ENCODE measurements at regions not wholly inside any gene's neighbourhood (a gene's known extent, or its start where the extent isn't known, plus 50 kb on each side); places are given as distances from the start of the nearest gene placed in this dataset.

DNA sequence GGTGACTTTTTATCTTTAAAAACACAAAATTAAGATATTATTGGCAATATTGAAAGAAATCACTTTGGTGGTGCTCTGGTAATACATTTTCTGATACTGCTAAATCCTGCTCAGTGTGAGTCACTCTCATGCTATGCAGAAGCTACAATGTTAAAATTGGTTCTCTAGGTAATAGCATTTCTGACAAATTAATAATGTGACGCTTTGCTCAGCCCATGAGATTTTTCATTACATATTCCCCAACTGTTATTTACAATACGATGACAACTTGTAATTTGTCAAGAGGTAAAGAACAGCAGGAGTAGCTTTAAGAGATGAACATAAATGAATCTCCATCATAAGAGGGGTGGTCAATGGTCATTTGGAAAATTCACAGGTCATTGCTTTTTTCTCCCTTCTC is 573.6 kb downstream of the TMEM182 start:
- H4K20me1 ChIP-seq (replicated peaks; ENCODE audit: control insufficient read depth, extremely low read depth, insufficient read depth, low read length): no peaks in the 10 kb centered on the region
- H2AFZ ChIP-seq (ENCODE audit: low read depth, low read length): no peak overlapping the region
- H3K4me3 ChIP-seq (replicated peaks in 1 of 3; ENCODE audit: insufficient read depth in 1 of 3, low read depth in 1 of 3, low read length in 3 of 3): no peak overlapping the region
- no peaks in the 10 kb centered on the region for H3K4me1 ChIP-seq (ENCODE audit: control insufficient read depth, extremely low read depth, insufficient read depth, low read length)
- no peak overlapping the region for H3K27ac ChIP-seq (ENCODE audit: insufficient read depth, low read depth, low read length)
- H3K27me3 ChIP-seq (ENCODE audit: control insufficient read depth in 2 of 2, insufficient read depth in 2 of 2, low read length in 2 of 2): no peaks in the 10 kb centered on the region
- no peak for TF ChIP-seq GATA2 (IDR thresholded peaks at IDR 0.05; ENCODE audit: insufficient read depth, insufficient read length, low read depth, low read length)
- no peak for TF ChIP-seq POLR2A (IDR thresholded peaks at IDR 0.05; ENCODE audit: low read depth, low read length)
- TF ChIP-seq JUN (IDR thresholded peaks at IDR 0.05; ENCODE audit: borderline replicate concordance, insufficient read depth, insufficient read length, low read depth): no peak
- no peak for TF ChIP-seq MYC (IDR thresholded peaks at IDR 0.05; ENCODE audit: low read depth, low read length)
- no peak for TF ChIP-seq CTCF (IDR thresholded peaks at IDR 0.05; ENCODE audit: extremely low read depth in 1 of 2, insufficient read depth in 1 of 2, low read depth in 1 of 2, low read length in 2 of 2)
- TF ChIP-seq, protein P1, sequence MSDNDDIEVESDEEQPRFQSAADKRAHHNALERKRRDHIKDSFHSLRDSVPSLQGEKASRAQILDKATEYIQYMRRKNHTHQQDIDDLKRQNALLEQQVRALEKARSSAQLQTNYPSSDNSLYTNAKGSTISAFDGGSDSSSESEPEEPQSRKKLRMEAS (IDR thresholded peaks at IDR 0.05; ENCODE audit: insufficient read depth, insufficient read length): no peak
- DNase-seq (ENCODE audit: low read depth, low spot score): no peak
- H3K4me2 ChIP-seq (ENCODE audit: insufficient read depth, low read length): no peak overlapping the region
- H3K9me1 ChIP-seq (replicated peaks; ENCODE audit: control insufficient read depth, extremely low read depth, insufficient read depth, low read length): no peaks in the 10 kb centered on the region
- dilution Hi-C loops (cut with MboI; ENCODE audit: extremely low pct_ligation_motif_present, low sequenced_read_pairs): no loop called here
- FAIRE-seq: no peak
- H3K9ac ChIP-seq (replicated peaks; ENCODE audit: extremely low read depth, insufficient read depth, low read length): no peak overlapping the region
- intact Hi-C loops (cut with micrococcal nuclease): no loop called here
- no peaks in the 10 kb centered on the region for H3K36me3 ChIP-seq (ENCODE audit: control insufficient read depth in 2 of 2, extremely low read depth in 1 of 2, insufficient read depth in 2 of 2, low read length in 2 of 2)
- H3K79me2 ChIP-seq (ENCODE audit: control insufficient read depth, insufficient read depth, low read length): no peaks in the 10 kb centered on the region
- ChIA-PET CTCF (no interaction called here), POLR2A (no interaction called here)
- BruUV-seq (replicated peaks): no TSS peak
- no peaks in the 10 kb centered on the region for H3K9me3 ChIP-seq (replicated peaks; ENCODE audit: control insufficient read depth, insufficient read depth, low read length)

DNA sequence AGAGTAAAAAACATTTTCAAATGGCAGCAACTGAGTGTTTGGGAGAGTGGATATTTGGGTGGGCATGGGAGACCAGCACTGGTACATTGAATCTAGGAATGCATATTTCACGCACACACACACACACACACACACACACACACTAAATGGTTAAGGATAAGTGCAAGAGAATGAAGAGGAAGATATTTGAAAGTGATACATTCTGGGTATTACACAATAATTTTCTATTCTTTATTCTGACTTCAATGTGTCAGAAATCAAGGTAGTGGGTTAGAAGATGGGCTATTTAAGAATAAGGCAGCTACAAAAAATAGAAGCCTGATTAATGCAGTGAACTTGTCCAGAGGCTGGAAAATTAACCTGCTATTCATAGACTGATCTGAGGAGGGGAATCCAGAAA is 577.0 kb downstream of the TMEM182 start:
- no peak for FAIRE-seq
- H3K9me3 ChIP-seq (replicated peaks; ENCODE audit: control insufficient read depth, insufficient read depth, low read length): peaks cover 4% of the 10 kb centered on the region
- BruUV-seq (replicated peaks): no TSS peak
- H3K4me2 ChIP-seq (ENCODE audit: insufficient read depth, low read length): no peak overlapping the region
- H3K36me3 ChIP-seq (ENCODE audit: control insufficient read depth in 2 of 2, extremely low read depth in 1 of 2, insufficient read depth in 2 of 2, low read length in 2 of 2): no peaks in the 10 kb centered on the region
- POLR2A ChIA-PET: no interaction called here
- no peaks in the 10 kb centered on the region for H3K79me2 ChIP-seq (ENCODE audit: control insufficient read depth, insufficient read depth, low read length)
- intact Hi-C loops (cut with micrococcal nuclease) (no loop called here), dilution Hi-C loops (cut with MboI; ENCODE audit: extremely low pct_ligation_motif_present, low sequenced_read_pairs) (no loop called here)
- CTCF ChIA-PET: no interaction called here
- no peaks in the 10 kb centered on the region for H3K27me3 ChIP-seq (ENCODE audit: control insufficient read depth in 2 of 2, insufficient read depth in 2 of 2, low read length in 2 of 2)
- no peaks in the 10 kb centered on the region for H3K4me1 ChIP-seq (ENCODE audit: control insufficient read depth, extremely low read depth, insufficient read depth, low read length)
- no peaks in the 10 kb centered on the region for H3K9me1 ChIP-seq (replicated peaks; ENCODE audit: control insufficient read depth, extremely low read depth, insufficient read depth, low read length)
- no peak overlapping the region for H3K4me3 ChIP-seq (replicated peaks in 1 of 3; ENCODE audit: insufficient read depth in 1 of 3, low read depth in 1 of 3, low read length in 3 of 3)
- no peak overlapping the region for H3K9ac ChIP-seq (replicated peaks; ENCODE audit: extremely low read depth, insufficient read depth, low read length)
- no peak overlapping the region for H2AFZ ChIP-seq (ENCODE audit: low read depth, low read length)
- TF ChIP-seq JUN (IDR thresholded peaks at IDR 0.05; ENCODE audit: borderline replicate concordance, insufficient read depth, insufficient read length, low read depth): no peak
- TF ChIP-seq MYC (IDR thresholded peaks at IDR 0.05; ENCODE audit: low read depth, low read length): no peak
- TF ChIP-seq GATA2 (IDR thresholded peaks at IDR 0.05; ENCODE audit: insufficient read depth, insufficient read length, low read depth, low read length): no peak
- no peak for TF ChIP-seq POLR2AphosphoS5 (IDR thresholded peaks at IDR 0.05; ENCODE audit: insufficient read depth, low read depth, low read length)
- TF ChIP-seq POLR2A (IDR thresholded peaks at IDR 0.05; ENCODE audit: low read depth, low read length): no peak
- TF ChIP-seq CTCF (IDR thresholded peaks at IDR 0.05; ENCODE audit: extremely low read depth in 1 of 2, insufficient read depth in 1 of 2, low read depth in 1 of 2, low read length in 2 of 2): no peak
- TF ChIP-seq FOS (IDR thresholded peaks at IDR 0.05; ENCODE audit: borderline replicate concordance, insufficient read depth, low read length): no peak
- TF ChIP-seq, protein P1 (IDR thresholded peaks at IDR 0.05; ENCODE audit: insufficient read depth, insufficient read length): no peak
- no peak for TF ChIP-seq EZH2 (IDR thresholded peaks at IDR 0.05; ENCODE audit: borderline replicate concordance, low read depth, low read length, severe bottlenecking)
- no peak overlapping the region for H3K27ac ChIP-seq (ENCODE audit: insufficient read depth, low read depth, low read length)
- DNase-seq (ENCODE audit: low read depth, low spot score): no peak
- no peaks in the 10 kb centered on the region for H4K20me1 ChIP-seq (replicated peaks; ENCODE audit: control insufficient read depth, extremely low read depth, insufficient read depth, low read length)

Measured in endothelial cell of umbilical vein (primary cell).